ENCODE measurements at regions not wholly inside any gene's neighbourhood (a gene's known extent, or its start where the extent isn't known, plus 50 kb on each side); places are given as distances from the start of the nearest gene placed in this dataset.

- DNase-seq (ENCODE audit: low spot score): no peak
Observed at GRCh38 chr13:81781471-81781870, 1440.5 kb upstream of the SPRY2 start.

- no peak for DNase-seq (ENCODE audit: low spot score)
Observed at GRCh38 chr13:81779876-81780275, 1439.0 kb upstream of the SPRY2 start.

- no peak for DNase-seq (ENCODE audit: low spot score)
Observed at GRCh38 chr13:81778350-81778749, 1437.4 kb upstream of the SPRY2 start.

GRCh38 chr13:81773263-81773662 is 1432.3 kb upstream of the SPRY2 start:
- DNase-seq (ENCODE audit: low spot score): no peak

- DNase-seq (ENCODE audit: low spot score): no peak
Observed at GRCh38 chr13:81771951-81772350, 1431.0 kb upstream of the SPRY2 start.

GRCh38 chr13:81770868-81771505 is 1430.1 kb upstream of the SPRY2 start:
- DNase-seq (ENCODE audit: low spot score): peak; percentile 4

- DNase-seq (ENCODE audit: low spot score): no peak
Observed at GRCh38 chr13:81762449-81762848, 1421.5 kb upstream of the SPRY2 start.

- DNase-seq (ENCODE audit: low spot score): peak; percentile 53
Observed at GRCh38 chr13:81760316-81760715, 1419.4 kb upstream of the SPRY2 start.

- peak; percentile 71 for DNase-seq (ENCODE audit: low spot score)
Observed at GRCh38 chr13:81757348-81757970, 1416.5 kb upstream of the SPRY2 start.

GRCh38 chr13:81745391-81745790 is 1404.5 kb upstream of the SPRY2 start:
- DNase-seq (ENCODE audit: low spot score): no peak

- peak; percentile 74 for DNase-seq (ENCODE audit: low spot score)
Observed at GRCh38 chr13:81738364-81738763, 1397.4 kb upstream of the SPRY2 start.

- no peak for DNase-seq (ENCODE audit: low spot score)
Observed at GRCh38 chr13:81726037-81726726, 1385.3 kb upstream of the SPRY2 start.

GRCh38 chr13:81722456-81722855 is 1381.5 kb upstream of the SPRY2 start:
- DNase-seq (ENCODE audit: low spot score): no peak

- no peak for DNase-seq (ENCODE audit: low spot score)
Observed at GRCh38 chr13:81721400-81721799, 1380.5 kb upstream of the SPRY2 start.

- peak; percentile 8 for DNase-seq (ENCODE audit: low spot score)
Observed at GRCh38 chr13:81714513-81714912, 1373.6 kb upstream of the SPRY2 start.

- DNase-seq (ENCODE audit: low spot score): no peak
Observed at GRCh38 chr13:81713201-81713600, 1372.3 kb upstream of the SPRY2 start.

- DNase-seq (ENCODE audit: low spot score): no peak
Observed at GRCh38 chr13:81697826-81698225, 1356.9 kb upstream of the SPRY2 start.

- DNase-seq (ENCODE audit: low spot score): peak; percentile 45
Observed at GRCh38 chr13:81686877-81687276, 1346.0 kb upstream of the SPRY2 start.

- peak; percentile 84 for DNase-seq (ENCODE audit: low spot score)
Observed at GRCh38 chr13:81683521-81683920, 1342.6 kb upstream of the SPRY2 start.

GRCh38 chr13:81682081-81682630 is 1341.2 kb upstream of the SPRY2 start:
- DNase-seq (ENCODE audit: low spot score): no peak

GRCh38 chr13:81677857-81678256 is 1336.9 kb upstream of the SPRY2 start:
- no peak for DNase-seq (ENCODE audit: low spot score)

GRCh38 chr13:81676008-81676407 is 1335.1 kb upstream of the SPRY2 start:
- no peak for DNase-seq (ENCODE audit: low spot score)

- DNase-seq (ENCODE audit: low spot score): no peak
Observed at GRCh38 chr13:81671064-81671463, 1330.1 kb upstream of the SPRY2 start.
